Renal cortex interstitium (tissue), 11 donors: ENCODE measurements at regions not wholly inside any gene's neighbourhood (a gene's known extent, or its start where the extent isn't known, plus 50 kb on each side); places are given as distances from the start of the nearest gene placed in this dataset.
"Not testable (repeated sequence)": the region's sequence is repeated elsewhere in the genome, so short reads cannot be mapped to it uniquely, and the experiment has no call there.

ENCODE experiments used
- DNase-seq, 11 donors: peaks; one replicate each; pipeline ENCODE4 v3.0.0-alpha.2; 2013; ENCODE audit warnings: low read depth in 9 of 11, low spot score in 4 of 11; ENCODE audit errors: extremely low read depth in 1 of 11

DNA sequence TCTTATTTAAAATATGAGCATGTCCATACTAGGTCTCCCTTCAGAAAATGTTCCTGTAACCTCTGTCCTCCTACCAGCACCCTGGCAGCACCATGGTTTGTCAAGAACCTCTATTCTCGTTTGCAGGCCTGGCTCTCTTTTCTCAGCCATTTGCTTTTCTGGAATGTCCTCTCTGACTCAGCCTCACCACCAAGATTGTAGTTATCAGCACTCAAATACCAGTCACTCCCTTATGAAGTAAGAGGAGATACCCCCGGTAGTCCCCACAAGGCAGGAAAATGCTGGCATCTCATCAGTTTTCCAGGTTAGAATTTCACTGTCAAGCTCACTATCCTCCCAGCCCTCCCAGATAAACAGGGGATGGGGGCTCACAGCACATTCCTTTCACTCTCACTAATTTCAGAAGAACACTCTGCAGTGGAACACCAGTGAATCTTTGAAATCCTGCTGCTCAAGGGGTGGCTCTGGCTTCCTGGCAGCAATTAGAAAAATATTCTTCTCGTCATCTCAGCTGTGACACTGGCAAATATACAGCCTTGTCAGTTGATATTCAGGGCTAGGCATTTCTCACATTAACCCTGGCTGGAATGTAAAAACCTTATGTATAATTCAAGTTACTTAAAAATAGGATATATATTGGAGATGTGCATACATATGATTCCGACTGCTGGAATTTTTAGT is 129.2 kb downstream of the TBX18 start:
- no peak for DNase-seq

DNA sequence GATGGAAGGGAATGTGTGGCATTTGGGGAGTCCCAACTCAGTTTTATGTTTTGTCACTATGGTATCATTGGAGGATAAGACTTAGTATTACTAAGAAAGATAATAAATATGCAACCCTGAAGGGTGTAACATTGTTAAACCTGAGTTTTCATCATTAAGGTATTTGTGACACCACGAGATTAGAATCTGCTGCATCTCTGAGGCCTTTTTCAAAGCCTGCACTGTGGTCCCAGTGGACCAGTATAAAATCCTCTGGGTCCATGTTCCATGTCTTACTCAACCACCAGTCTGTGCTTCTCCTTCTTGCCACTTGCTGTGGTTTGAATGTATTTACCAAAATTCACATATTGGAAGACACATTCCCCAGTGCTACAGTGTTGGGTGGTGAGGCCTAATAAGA is 130.6 kb downstream of the TBX18 start:
- no peak for DNase-seq

DNA sequence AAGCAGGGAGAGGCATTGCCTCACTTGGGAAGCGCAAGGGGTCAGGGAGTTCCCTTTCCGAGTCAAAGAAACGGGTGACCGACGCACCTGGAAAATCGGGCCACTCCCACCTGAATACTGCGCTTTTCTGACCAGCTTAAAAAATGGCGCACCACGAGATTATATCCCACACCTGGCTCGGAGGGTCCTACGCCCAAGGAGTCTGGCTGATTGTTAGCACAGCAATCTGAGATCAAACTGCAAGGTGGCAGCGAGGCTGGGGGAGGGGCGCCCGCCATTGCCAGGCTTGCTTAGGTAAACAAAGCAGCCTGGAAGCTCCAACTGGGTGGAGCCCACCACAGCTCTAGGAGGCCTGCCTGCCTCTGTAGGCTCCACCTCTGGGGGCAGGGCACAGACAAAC is 137.9 kb downstream of the TBX18 start:
- DNase-seq: not testable (repeated sequence)

DNA sequence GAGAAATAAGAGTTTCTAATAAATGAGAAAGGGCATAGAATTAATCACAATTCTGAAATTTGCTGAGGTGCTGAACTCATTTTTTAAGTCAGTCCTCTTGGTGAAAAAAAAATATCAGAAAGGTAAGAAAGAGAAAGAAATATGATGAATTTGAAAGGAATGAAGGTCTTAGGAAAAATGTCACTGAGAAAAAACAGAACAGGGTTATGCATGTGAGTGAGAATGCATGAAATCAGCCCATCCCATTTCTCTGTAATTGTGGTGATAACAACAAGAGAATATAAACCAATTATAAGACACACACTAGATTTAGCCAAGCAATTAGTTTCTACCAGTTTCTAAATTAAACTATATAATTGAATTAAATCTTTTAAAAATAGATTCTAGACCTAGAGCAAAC is 138.9 kb downstream of the TBX18 start:
- DNase-seq: no peak

DNA sequence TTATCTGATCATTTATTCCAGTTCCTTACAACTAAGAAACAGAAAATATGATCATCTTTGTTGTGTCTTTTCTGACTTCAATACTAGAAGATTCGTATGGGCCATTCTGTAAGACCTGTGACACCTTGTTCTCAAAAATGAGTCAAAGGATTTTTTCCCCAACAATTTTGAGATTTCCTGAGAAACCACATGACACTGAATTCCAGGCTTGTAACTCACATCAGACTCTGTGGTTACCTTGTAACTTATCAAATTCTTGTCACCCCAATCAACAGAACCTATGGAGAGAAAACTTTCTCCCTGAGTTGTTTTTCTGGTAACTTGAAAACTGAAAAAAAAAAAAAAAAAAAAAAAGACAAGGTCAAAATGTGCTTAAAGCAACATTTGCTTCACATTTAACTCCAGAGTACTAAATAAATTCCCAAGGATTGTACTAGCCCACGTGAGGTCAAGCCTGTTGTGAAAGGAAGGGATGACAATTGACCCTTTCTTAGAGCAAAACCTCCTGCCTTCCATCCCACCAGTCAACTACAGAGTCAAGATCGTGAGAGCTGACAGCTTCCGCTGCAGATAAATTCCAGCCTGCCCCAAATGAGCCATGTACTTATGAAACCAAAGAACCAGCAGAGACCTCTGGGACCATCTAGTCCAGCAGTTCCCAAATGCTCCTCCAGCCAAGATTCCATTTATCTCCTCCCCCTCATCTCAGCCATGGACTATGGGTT is 140.3 kb downstream of the TBX18 start:
- DNase-seq: no peak

DNA sequence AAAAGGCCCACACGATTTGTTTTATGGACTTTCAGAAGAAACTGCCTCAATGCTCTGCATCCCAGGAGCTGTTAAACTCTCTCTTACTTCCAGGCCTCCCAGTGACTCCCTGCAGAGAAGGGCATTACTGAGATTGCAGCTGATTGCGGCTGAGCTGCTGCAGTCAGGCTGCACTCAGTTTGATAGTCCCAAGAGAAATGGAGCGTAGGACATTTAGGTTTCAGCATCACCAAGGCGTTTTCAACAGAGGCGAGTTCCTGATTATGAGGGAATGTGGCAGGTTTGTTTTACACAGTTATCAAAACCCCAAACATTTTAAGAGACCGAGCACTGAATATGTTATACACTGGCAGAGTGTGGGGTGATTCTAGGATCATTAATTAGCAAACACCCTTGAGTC is 145.6 kb downstream of the TBX18 start:
- no peak for DNase-seq

DNA sequence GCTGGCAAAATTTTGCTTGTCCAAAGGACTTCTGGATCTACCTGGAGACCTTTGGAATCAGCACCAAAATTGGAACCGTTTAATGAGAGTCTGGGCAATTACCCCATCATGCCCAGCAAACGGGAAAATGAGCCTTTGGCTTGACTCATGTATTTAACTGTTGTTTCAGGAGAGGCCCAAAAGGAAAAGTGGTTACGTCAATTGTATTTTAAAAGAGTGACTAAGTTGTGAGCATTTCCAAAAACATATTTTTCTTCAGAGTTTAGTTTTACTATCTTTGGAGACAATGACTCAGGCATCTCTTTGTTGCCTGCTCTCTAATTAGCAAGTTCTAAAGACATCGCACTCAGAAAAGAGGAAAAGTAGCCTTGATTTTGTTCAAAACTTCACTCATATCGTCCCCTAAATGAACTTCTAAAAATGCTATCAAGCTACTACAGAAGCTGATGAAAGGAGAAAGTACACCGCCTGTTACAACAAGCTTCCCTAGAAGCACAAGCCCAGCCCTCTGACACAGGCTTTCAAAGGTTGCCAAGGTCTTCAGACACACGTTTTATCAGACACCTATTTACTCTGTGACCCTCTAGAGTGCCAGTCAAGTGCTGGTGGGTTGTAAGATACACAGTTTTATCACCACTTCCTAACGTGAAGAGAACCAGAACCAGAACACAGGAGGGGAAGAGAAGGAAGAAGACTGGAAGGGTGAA is 146.2 kb downstream of the TBX18 start:
- DNase-seq: no peak

DNA sequence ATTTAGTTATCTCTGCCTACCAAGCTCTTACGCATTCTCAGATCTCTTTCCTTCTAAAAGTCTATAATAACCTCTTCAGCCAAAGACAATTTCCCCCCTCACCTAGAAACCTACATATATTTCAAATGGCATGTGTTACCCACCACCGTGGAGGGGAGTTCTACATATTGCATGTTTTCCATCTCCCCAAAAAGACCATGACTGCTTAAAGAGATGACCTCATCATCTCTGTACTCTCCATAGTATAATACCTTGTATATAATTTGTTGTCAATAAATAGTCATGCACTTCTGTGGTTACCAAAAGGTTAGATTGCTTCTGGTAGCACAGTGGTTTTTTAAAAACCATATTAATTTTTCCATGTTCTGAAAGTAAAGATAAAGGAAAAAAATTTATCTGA is 148.4 kb downstream of the TBX18 start:
- no peak for DNase-seq

DNA sequence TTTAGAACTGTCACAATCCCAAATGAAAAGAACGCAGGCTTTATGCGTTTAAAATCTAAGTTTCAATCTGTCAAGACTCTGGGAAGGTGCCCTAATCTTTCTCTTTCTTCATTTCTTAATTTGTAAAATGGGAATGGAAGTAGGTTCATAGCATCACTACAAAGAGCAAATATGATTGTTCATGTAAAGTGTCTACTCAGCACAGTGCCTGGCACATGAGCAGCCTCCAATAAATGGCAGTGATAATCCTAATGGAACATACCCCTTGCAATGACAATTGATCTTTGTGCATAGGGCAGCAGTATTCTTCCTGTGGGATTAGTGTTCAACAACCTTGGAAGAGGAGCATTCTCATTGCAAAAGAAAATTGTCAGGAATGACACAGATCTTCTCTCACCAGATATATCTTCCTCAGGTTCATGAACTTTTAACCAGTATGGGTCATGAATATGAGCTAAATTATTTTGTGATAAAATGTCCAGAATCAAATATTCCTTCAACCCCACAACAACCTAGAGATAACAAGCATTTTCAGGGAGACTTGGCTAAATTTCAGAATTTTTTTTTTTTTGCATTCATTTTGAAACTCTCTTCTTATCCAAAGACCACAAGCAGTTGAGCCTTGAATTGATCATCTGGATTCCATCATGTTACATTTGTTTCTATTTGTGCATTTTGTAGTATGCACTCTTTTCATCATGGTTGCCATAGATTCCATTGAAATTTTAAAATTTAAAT is 149.1 kb downstream of the TBX18 start:
- no peak for DNase-seq

DNA sequence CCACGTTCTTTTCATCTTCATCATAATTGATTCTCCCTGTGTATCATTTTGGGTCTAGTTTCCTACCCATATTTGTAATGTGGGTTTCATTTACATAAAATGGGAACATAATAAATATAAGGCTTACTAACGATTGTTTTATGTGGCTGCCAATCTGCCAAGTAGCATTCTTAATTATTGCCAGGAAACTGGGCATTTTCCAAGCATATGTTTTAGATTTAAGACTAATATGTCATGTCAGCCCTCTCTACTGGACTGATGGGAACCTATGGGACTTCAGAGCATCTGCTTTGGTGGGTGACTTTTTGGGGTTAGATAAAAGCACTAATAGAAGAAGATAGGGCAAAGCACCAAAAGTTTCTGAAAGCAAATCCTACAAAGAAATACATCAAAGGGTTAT is 157.5 kb downstream of the TBX18 start:
- no peak for DNase-seq

DNA sequence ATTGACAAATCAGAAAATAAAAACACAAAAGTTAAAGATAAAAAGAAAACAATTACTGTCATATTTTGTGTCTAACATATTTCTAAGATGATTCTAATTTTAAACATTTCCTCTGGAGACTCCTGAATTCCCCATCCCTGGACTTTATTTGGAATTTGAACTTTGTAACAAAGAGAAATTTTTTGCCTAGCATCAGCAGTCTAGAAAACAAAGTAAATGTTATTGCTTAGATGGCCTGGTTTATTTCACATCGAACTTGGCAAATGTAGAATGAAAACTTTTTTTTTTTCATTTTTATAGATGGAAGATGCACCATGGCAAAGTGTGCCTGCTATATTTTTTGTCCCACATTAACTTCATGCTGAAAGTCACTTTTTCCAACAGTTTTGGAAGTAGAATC is 159.1 kb downstream of the TBX18 start:
- DNase-seq: no peak

DNA sequence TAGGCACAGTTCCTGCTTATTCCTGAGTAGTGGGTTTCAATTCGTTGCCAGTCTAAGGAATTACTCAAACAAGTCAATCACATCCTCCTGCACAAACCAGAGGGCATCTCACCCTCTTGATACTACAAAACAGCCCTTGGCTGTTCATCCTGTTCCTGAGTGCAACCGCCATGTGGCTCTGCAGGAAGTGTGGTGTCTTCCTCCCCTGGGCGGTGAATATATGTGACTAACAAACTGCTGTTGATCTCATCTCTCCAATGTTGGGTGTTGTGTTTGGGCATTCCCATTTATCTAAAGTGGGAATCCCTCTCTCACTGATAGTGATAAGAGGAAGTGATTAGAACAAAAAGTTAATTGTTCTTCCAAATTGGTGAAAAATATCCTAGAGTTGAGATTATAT is 163.0 kb downstream of the TBX18 start:
- no peak for DNase-seq

DNA sequence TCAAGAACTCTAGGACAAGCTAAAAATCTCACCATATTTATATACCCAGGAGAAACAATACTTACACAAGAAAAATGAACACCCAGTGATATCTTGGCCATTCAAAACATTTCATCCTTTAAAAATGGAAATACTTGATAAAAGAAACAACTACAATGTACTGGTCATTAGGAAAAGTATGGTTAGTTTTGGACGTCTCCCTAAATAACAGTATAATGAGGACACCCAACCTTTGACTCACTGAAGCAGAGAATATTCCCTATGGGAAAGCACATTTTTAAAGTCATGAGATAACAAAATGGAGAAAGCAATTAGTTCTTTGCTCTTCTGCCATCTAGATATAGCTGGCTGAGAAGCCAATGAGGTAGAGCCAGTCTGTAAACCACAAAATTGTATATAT is 164.4 kb downstream of the TBX18 start:
- no peak for DNase-seq

DNA sequence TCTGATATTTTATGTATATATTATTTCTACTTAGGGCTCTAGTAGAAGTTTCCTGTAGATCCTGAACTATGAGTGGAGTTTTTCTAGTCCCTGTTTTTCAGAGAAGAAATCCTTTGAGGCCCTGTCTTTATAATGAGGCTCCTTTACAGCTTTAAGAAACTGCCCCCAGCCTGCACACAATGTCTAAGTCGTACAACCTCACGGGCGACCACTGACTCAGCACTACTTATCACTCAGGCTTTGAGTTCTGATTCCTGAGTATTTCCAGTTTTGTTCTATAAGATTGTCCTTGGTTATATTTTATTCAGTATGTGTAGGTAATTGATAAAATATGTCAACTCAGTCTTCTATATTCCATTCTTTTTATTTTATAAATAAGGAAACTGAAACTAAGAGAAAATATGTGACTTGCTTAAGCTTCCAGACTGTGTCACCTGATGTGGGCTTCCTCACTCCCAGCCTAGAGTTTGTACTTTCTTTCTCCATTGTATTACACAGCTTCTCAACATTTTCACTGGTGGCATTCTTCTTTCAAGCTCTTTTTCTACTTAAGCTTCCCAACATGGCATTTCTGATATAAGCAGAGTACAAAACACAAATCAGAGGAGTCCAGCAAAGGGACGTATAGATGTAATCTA is 167.0 kb downstream of the TBX18 start:
- DNase-seq: no peak

DNA sequence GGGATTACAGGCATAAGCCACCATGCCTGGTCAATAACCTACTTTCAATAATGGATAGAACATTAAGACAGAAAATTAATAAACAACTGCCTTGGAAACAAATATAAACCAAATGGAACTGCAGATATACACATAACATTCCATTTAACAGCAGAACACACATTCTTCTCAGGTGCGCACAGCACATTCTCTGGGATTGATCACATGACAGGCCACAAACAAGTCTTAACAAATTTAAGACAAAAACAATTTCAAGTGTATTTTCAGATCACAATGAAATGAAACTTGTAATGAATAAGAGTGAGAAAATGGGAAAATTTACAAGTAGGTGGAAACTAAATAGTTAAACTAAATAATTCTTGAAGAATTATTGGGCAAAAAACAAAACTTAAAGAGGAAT is 167.9 kb downstream of the TBX18 start:
- DNase-seq: no peak

DNA sequence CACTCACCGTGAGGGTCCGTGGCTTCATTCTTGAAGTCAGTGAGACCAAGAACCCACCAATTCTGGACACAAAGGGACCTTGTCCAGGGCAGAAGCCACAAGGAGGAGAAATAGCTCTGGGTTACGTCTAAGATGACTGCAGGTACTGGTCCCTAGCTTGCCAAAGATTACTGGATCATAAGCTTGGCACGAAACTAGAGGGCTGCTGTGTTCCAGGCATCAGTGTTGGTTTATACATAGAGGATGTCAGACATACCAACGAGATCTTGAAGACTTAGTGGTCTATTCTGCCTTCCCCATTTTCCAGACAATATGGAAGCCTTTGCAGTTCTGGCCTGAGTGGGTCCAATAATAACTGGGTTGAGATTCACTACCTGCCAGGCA is 175.7 kb downstream of the TBX18 start:
- no peak for DNase-seq

DNA sequence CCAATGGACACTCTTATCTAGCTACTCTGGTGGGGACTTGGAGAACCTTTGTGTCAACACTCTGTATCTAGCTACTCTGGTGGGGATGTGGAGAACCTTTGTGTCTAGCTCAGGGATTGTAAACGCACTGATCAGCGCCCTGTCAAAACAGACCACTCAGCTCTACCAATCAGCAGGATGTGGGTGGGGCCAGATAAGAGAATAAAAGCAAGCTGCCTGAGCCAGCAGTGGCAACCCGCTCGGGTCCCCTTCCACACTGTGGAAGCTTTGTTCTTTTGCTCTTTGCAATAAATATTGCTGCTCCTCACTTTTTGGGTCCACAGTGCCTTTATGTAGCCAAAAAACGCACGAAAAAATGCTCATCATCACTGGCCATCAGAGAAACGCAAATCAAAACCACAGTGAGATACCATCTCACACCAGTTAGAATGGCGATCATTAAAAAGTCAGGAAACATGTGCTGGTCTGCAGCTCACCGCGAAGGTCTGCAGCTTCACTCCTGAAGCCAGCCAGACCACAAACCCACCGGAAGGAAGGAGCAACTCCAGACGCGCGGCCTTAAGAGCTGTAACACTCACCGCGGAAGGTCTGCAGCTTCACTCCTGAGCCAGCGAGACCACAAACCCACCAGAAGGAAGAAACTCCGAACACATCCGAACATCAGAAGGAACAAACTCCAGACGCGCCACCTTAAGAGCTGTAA is 176.3 kb downstream of the TBX18 start:
- not testable (repeated sequence) for DNase-seq

DNA sequence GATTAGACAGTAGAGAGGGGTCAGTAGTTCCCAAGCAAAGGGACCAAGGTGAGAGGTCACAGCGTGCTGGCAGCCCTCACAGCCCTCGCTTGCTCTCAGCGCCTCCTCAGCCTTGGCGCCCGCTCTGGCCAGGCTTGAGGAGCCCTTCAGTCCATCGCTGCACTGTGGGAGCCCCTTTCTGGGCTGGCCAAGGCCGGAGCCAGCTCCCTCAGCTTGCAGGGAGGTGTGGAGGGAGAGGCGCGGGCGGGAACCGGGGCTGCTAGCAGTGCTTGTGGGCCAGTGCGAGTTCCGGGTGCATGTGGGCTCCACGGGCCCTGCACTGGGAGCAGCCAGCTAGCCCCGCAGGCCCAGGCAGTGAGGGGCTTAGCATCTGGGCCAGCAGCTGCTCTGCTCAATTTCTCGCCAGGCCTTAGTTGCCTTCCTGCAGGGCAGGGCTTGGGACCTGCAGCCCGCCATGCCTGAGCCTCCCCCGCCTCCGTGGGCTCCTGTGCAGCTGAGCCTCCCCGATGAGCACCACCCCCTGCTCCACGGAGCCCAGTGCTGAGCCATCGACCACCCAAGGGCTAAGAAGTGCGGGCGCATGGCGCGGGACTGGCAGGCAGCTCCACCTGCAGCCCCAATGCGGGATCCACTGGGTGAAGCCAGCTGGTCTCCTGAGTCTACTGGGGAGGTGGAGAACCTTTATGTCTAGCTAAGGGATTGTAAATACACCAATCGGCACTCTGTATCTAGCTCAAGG is 177.0 kb downstream of the TBX18 start:
- not testable (repeated sequence) for DNase-seq
